Prostate gland (tissue), 2 donors: ENCODE measurements at regions not wholly inside any gene's neighbourhood (a gene's known extent, or its start where the extent isn't known, plus 50 kb on each side); places are given as distances from the start of the nearest gene placed in this dataset.

Source experiments
- DNase-seq: peaks from one replicate; pipeline ENCODE4 v3.0.0-alpha.2; 2019; ENCODE audit warnings: low spot score
- H3K27ac ChIP-seq, 2 donors: fragments of 200-600 bp; sonication (generic); 2 replicates each; pipeline ENCODE4 v1.5.1; 2017 to 2019
- H3K27me3 ChIP-seq: fragments of 200-600 bp; sonication (generic); replicated peaks from 2 replicates; pipeline ENCODE4 v1.5.1; 2019; ENCODE audit not compliant: insufficient read depth
- H3K36me3 ChIP-seq, 2 donors: fragments of 200-600 bp; sonication (generic); 1 replicate in 1 of 2; 2 replicates in 1 of 2; pipeline versions ENCODE4 v1.5.1 to v1.8.1; 2017 to 2019
- H3K4me1 ChIP-seq: fragments of 200-600 bp; sonication (generic); replicated peaks from 2 replicates; pipeline ENCODE4 v1.5.1; 2019
- H3K4me3 ChIP-seq, 2 donors: fragments of 200-600 bp; sonication (generic); 2 replicates each; pipeline ENCODE4 v1.5.1; 2017 to 2019
- H3K9me3 ChIP-seq: fragments of 200-600 bp; sonication (generic); 2 replicates; pipeline ENCODE4 v1.5.1; 2017
- POLR2A ChIP-seq: fragments of 450-650 bp; IDR thresholded peaks from one replicate; pipeline ENCODE4 v1.6.1; 2016; ENCODE audit warnings: antibody characterized with exemption, mild to moderate bottlenecking
- POLR2AphosphoS5 ChIP-seq: sonication (generic); formaldehyde crosslinking; IDR thresholded peaks from one replicate; pipeline ENCODE4 v1.6.1; 2017; ENCODE audit warnings: antibody characterized with exemption
- WGBS: methylation state at CpG from one replicate; pipeline ENCODE4 v1.1.5; 2018; 5-methylcytosine and 5-hydroxymethylcytosine counted together
- intact Hi-C: fragments of 100-400 bp; cut with DNase I; formaldehyde crosslinking; loops from one replicate; pipeline ENCODE4 v1.14.2; 2022
- TF ChIP-seq, protein P1 (sequence below), 4 experiments: fragments of 200-600 bp in 2 of 4; fragments of 450-650 bp in 2 of 4; sonication (generic) in 2 of 4; IDR thresholded peaks; 1 replicate in 3 of 4; 2 replicates in 1 of 4; pipeline ENCODE4 v1.5.1; 2016 to 2019; ENCODE audit warnings: antibody characterized with exemption in 4 of 4, mild to moderate bottlenecking in 2 of 4, moderate library complexity in 2 of 4

DNA sequence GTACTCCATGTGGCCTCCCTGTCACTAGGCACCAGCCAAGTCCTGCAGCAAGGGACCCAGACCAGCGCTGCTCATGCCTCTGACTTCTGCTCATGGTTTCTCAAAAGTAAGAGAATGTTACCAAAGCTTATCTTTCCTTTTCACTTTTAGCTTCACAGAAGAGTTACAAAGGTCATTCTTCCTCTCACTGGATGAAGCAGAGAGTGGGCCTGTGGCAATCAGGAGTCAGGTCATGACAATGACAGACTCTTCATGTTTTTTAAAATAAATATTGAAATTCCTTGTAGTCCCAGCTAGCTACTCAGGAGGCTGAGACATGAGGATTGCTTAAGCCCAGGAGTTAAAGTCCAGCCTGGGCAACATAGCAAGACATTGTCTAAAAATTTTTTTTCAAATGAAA lies 126.1 kb downstream of the OSR1 start:
- WGBS: 100% methylated on average over 1 of the region's 1 CpG
- H3K4me1 ChIP-seq: no peaks in the 10 kb centered on the region
- DNase-seq: no peak
- H3K27ac ChIP-seq: no peak overlapping the region
- intact Hi-C loops: loop anchor here (10.0 kb wide), 1 partner anchor 798 kb away; no protein-coding TSS in a partner anchor
- H3K27me3 ChIP-seq: no peaks in the 10 kb centered on the region
- no peak overlapping the region for H3K4me3 ChIP-seq
- no peaks in the 10 kb centered on the region for H3K9me3 ChIP-seq
- no peak for TF ChIP-seq POLR2AphosphoS5
- TF ChIP-seq POLR2A: no peak
- TF ChIP-seq, protein P1, sequence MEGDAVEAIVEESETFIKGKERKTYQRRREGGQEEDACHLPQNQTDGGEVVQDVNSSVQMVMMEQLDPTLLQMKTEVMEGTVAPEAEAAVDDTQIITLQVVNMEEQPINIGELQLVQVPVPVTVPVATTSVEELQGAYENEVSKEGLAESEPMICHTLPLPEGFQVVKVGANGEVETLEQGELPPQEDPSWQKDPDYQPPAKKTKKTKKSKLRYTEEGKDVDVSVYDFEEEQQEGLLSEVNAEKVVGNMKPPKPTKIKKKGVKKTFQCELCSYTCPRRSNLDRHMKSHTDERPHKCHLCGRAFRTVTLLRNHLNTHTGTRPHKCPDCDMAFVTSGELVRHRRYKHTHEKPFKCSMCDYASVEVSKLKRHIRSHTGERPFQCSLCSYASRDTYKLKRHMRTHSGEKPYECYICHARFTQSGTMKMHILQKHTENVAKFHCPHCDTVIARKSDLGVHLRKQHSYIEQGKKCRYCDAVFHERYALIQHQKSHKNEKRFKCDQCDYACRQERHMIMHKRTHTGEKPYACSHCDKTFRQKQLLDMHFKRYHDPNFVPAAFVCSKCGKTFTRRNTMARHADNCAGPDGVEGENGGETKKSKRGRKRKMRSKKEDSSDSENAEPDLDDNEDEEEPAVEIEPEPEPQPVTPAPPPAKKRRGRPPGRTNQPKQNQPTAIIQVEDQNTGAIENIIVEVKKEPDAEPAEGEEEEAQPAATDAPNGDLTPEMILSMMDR (IDR thresholded peaks at IDR 0.05): no peak
- H3K36me3 ChIP-seq: no peaks in the 10 kb centered on the region

GRCh38 chr2:19231625-19232024 lies 126.8 kb downstream of the OSR1 start:
- H3K27ac ChIP-seq: no peak overlapping the region
- no peaks in the 10 kb centered on the region for H3K9me3 ChIP-seq
- H3K27me3 ChIP-seq: no peaks in the 10 kb centered on the region
- 94% methylated on average over 2 of the region's 2 CpGs for WGBS
- no peaks in the 10 kb centered on the region for H3K36me3 ChIP-seq
- H3K4me1 ChIP-seq: no peaks in the 10 kb centered on the region
- intact Hi-C loops: loop anchor here (10.0 kb wide), 1 partner anchor 797 kb away; no protein-coding TSS in a partner anchor
- TF ChIP-seq POLR2AphosphoS5 (no peak), POLR2A (no peak)
- TF ChIP-seq, protein P1 (IDR thresholded peaks at IDR 0.05): no peak
- H3K4me3 ChIP-seq: no peak overlapping the region
- no peak for DNase-seq

GRCh38 chr2:19230626-19231025 lies 127.8 kb downstream of the OSR1 start:
- no peak overlapping the region for H3K4me3 ChIP-seq
- 92% methylated on average over 2 of the region's 2 CpGs for WGBS
- no peaks in the 10 kb centered on the region for H3K36me3 ChIP-seq
- no peaks in the 10 kb centered on the region for H3K4me1 ChIP-seq
- H3K27me3 ChIP-seq: no peaks in the 10 kb centered on the region
- no peak for DNase-seq
- TF ChIP-seq, protein P1 (IDR thresholded peaks at IDR 0.05): no peak
- TF ChIP-seq POLR2AphosphoS5: no peak
- no peak overlapping the region for H3K27ac ChIP-seq
- no peaks in the 10 kb centered on the region for H3K9me3 ChIP-seq
- intact Hi-C loops: loop anchor here (10.0 kb wide), 1 partner anchor 796 kb away; no protein-coding TSS in a partner anchor

DNA sequence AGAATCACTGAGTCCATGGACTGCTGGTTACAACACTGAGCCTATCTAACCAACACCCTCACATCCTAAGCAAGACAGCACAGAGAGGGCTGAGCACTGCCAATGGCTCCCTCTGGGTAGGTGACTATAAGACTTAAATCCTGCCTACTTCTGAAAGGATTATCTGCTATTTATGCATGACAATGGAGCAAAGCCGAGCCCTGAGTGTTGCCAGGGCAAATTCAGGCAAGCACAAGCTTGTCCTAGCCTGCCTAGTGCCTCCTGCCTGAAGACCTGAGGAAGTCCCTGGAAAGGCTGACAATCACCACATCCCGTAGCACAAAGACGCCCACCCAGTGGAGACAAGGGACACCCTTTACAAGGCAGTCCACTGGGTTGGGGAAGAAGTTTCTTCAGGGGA lies 129.7 kb downstream of the OSR1 start:
- TF ChIP-seq POLR2AphosphoS5 (no peak), POLR2A (no peak)
- TF ChIP-seq, protein P1 (IDR thresholded peaks at IDR 0.05): no peak
- Histone ChIP-seq H3K27me3 (no peaks in the 10 kb centered on the region), H3K4me3 (no peak overlapping the region), H3K9me3 (no peaks in the 10 kb centered on the region), H3K27ac (no peak overlapping the region), H3K4me1 (no peaks in the 10 kb centered on the region), H3K36me3 (no peaks in the 10 kb centered on the region)
- peak; percentile 56 for DNase-seq
- WGBS: 55% methylated on average over 3 of the region's 3 CpGs
- intact Hi-C loops: no loop called here

- WGBS: 44% methylated on average over 3 of the region's 3 CpGs
- no peaks in the 10 kb centered on the region for H3K36me3 ChIP-seq
- intact Hi-C loops: no loop called here
- no peak overlapping the region for H3K27ac ChIP-seq
- TF ChIP-seq, protein P1 (IDR thresholded peaks at IDR 0.05): no peak
- TF ChIP-seq POLR2AphosphoS5: no peak
- no peak for TF ChIP-seq POLR2A
- no peak overlapping the region for H3K4me3 ChIP-seq
- H3K27me3 ChIP-seq: no peaks in the 10 kb centered on the region
- no peak for DNase-seq
- no peaks in the 10 kb centered on the region for H3K9me3 ChIP-seq
- H3K4me1 ChIP-seq: no peaks in the 10 kb centered on the region
Observed at GRCh38 chr2:19228181-19228593, 130.2 kb downstream of the OSR1 start.
